IPS-18a (cell line): ENCODE measurements at regions not wholly inside any gene's neighbourhood (a gene's known extent, or its start where the extent isn't known, plus 50 kb on each side); places are given as distances from the start of the nearest gene placed in this dataset.
"Not testable (repeated sequence)": the region's sequence is repeated elsewhere in the genome, so short reads cannot be mapped to it uniquely, and the experiment has no call there.

Experiments
- H3K27ac ChIP-seq: one replicate; pipeline ENCODE4 v1.5.1; 2013; ENCODE audit warnings: low read length
- H3K27me3 ChIP-seq: one replicate; pipeline ENCODE4 v1.6.1; 2013; ENCODE audit warnings: mild to moderate bottlenecking, low read length; ENCODE audit not compliant: control insufficient read depth, insufficient read depth
- H3K36me3 ChIP-seq: one replicate; pipeline ENCODE4 v1.6.1; 2013; ENCODE audit warnings: low read depth, low read length; ENCODE audit not compliant: control insufficient read depth
- H3K4me1 ChIP-seq: one replicate; pipeline ENCODE4 v1.6.1; 2013; ENCODE audit warnings: low read depth, low read length; ENCODE audit not compliant: control insufficient read depth
- H3K4me3 ChIP-seq: one replicate; pipeline ENCODE4 v1.5.1; 2013; ENCODE audit warnings: low read length
- H3K9ac ChIP-seq: one replicate; pipeline ENCODE4 v1.6.1; 2013; ENCODE audit warnings: mild to moderate bottlenecking, low read length, moderate library complexity
- H3K9me3 ChIP-seq: one replicate; pipeline ENCODE4 v1.6.1; 2013; ENCODE audit warnings: low read depth, low read length; ENCODE audit not compliant: control insufficient read depth

DNA sequence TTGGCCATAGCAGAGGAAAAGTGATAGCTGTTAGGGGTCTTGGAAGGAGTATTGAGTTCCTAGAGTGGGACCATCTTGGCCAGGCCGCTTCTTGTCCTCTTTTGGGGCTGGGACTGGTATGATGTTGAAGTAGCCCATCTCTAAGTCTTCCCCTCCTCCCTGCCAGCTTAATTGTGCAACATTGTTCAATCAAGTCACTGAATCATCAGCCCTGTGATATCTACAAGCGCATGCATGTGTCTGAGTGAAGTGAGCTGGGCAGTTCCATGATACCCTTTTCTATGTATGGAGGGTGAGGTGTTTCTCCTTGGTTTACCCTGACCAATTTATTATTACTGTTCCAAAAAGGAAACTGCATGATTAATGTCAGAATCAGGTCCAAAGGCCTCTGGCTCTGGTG, 112.2 kb downstream of the C9orf152 start:
- Histone ChIP-seq H3K27ac (no peak overlapping the region), H3K36me3 (no peaks in the 10 kb centered on the region), H3K27me3 (no peaks in the 10 kb centered on the region), H3K9me3 (no peaks in the 10 kb centered on the region), H3K9ac (no peak overlapping the region), H3K4me1 (peaks cover 18% of the 10 kb centered on the region), H3K4me3 (no peak overlapping the region)

DNA sequence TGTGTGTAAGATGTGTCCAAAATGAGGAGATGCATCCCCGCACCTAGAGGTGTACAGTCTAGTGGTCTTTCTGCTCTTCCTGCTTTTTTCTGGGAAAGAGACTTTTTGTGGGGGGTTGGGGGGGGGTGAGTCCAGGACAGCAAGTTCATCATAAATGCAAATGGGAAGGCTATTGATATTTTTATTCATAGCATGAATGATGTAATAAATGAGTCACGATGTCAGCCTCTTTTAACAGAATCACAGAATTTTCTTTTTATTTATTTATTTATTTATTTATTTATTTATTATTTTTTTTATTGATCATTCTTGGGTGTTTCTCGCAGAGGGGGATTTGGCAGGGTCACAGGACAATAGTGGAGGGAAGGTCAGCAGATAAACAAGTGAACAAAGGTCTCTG, 111.3 kb downstream of the C9orf152 start:
- H3K4me1 ChIP-seq: peaks cover 25% of the 10 kb centered on the region
- not testable (repeated sequence) for H3K9ac ChIP-seq, H3K27ac ChIP-seq, H3K9me3 ChIP-seq, H3K4me3 ChIP-seq, H3K27me3 ChIP-seq, H3K36me3 ChIP-seq

DNA sequence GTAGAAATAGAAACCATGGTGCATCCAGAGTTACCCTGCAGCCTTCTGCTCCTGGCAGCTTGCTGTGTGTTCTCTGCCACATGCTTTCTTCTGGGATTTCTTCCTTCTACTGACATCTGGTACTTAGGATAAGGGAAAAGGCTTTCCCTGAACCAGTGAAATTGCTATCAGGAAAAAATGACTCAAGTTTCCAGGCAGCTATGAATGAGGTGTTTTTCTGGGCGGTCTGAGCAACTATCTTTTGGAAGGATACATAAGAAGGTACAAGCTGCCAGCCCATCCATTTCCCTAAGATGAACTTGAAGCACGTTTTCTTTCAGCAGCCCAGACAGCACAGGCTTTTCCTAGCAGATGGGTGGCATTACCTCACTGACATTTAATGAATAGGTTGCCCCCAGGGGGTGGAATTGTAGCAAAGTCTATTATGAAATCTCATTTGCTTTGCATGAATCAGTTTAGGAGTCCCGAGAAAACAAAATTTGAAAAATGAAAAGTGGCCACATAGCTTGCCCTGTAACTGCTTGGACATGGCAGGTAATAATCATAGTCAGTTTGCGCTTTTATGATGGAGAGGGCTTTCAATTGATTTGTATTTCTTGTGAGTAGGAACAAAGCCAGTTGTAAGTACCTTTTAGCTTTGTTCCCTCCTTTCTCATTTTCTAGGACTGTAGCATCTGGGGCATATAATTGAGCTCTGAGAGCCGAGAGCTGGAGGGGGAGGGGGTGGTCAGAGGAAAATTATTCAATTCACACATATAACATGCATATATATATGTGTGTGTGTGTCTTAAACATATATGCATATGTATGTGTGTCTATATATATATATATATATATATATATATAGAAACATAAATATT, 108.5 kb downstream of the C9orf152 start:
- no peak overlapping the region for H3K4me3 ChIP-seq
- H3K9me3 ChIP-seq: no peaks in the 10 kb centered on the region
- H3K36me3 ChIP-seq: peaks cover 3% of the 10 kb centered on the region
- H3K27ac ChIP-seq: no peak overlapping the region
- no peaks in the 10 kb centered on the region for H3K27me3 ChIP-seq
- no peak overlapping the region for H3K9ac ChIP-seq
- H3K4me1 ChIP-seq: peaks cover 45% of the 10 kb centered on the region

DNA sequence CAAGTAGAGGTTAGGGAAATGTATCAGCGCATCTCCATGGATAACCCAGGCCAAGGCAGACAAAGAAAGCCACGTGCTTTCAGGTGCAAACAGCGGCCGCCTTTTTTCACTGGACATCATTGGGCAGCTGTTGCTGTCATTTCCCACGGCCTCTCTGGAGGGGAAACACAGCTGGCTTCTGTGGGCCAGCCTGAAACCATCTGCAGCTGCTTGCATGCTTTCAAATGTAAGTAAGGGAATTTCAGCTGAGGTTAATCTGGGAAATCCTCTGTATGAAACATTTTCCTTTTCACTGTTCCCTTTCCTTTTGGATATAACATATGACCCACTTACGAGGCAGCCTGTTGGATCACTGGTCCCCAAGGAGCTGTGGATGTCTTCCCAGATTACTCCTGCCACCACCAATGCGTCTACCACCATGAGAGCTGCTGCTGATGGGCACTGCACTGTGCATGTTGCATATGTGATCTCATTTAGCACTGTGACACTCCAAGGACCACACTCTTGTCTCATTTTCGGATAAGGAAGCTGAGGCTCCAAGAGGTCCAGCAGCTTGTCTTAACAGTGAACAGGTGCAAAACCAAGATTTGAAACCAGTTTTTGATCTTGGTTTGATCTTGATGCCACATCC, 106.3 kb downstream of the C9orf152 start:
- H3K9ac ChIP-seq: no peak overlapping the region
- no peaks in the 10 kb centered on the region for H3K27me3 ChIP-seq
- no peaks in the 10 kb centered on the region for H3K9me3 ChIP-seq
- H3K36me3 ChIP-seq: peaks cover 5% of the 10 kb centered on the region
- H3K27ac ChIP-seq: no peak overlapping the region
- peaks cover 57% of the 10 kb centered on the region for H3K4me1 ChIP-seq
- no peak overlapping the region for H3K4me3 ChIP-seq

DNA sequence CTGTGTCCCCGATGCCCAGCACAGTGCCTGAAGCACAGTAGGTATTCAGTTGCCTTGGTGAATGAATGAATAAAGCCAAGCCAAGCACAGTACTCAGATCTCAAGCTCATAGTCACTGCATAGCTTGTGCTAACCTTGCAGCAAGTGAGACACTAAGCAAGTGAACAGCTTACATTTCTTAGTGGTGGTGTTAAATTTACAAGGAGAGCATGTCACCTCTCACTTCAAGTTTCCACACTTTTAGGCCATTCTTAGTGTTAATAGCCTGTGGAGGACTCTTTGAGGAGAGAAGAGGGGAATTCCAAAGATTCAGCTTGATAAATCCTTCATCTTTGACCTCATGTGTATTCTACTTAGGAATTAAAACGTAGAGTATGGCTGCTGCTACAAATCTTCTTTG, 104.7 kb downstream of the C9orf152 start:
- no peak overlapping the region for H3K27ac ChIP-seq

DNA sequence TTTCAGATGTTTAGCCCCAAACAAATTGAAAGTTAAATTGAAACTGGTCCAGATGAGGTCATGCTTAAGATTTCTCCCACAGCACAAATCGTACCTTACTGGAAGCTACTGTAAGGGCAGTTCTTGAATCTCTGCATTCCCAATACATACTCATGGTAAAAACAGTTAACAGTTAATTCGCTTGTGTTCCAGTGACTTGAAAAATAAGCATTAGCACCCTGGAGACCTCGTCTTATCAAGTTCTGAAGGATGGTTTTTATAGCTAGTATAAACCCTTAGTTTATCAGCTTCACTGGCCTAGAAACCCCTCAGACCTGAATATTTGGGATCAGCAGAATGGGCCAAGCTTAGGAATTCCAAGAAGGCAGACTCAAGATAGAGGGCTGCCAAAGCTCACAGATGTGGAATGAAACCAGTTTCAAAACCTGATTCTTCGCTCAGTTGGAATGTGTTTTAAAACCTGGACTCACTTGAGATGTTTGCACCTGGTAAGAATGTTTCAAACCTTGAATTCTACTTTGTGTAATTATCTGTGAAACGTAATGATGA, 103.6 kb downstream of the C9orf152 start:
- no peaks in the 10 kb centered on the region for H3K9me3 ChIP-seq
- no peak overlapping the region for H3K27ac ChIP-seq
- peaks cover 58% of the 10 kb centered on the region for H3K4me1 ChIP-seq
- H3K36me3 ChIP-seq: peaks cover 5% of the 10 kb centered on the region
- H3K27me3 ChIP-seq: no peaks in the 10 kb centered on the region
- no peak overlapping the region for H3K4me3 ChIP-seq
- H3K9ac ChIP-seq: no peak overlapping the region

More for the DNA sequence above, 104.7 kb downstream of the C9orf152 start:
- H3K9ac ChIP-seq: no peak overlapping the region
- no peaks in the 10 kb centered on the region for H3K9me3 ChIP-seq
- peaks cover 60% of the 10 kb centered on the region for H3K4me1 ChIP-seq
- no peaks in the 10 kb centered on the region for H3K27me3 ChIP-seq
- peaks cover 5% of the 10 kb centered on the region for H3K36me3 ChIP-seq
- H3K4me3 ChIP-seq: no peak overlapping the region

DNA sequence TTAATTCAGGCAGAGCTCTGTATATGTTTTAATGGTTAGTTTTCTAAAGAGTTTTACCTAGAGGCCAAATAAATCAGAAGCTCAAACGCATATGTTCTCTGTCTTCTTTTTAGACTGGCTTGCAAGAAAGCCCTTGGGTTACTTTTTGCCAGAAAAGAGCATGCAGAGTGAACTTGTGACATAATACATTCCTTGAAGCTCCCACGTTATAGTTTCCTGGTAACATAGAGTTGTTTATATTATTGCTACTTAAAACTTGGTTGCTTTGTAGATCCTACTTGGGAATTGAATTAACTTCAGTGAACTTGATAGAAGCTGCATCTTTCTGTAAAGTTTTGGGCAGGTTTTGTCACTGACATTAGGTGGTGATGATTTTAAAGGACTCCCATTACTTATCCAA, 102.9 kb downstream of the C9orf152 start:
- no peaks in the 10 kb centered on the region for H3K9me3 ChIP-seq
- H3K36me3 ChIP-seq: peaks cover 5% of the 10 kb centered on the region
- no peak overlapping the region for H3K9ac ChIP-seq
- H3K27me3 ChIP-seq: no peaks in the 10 kb centered on the region
- peaks cover 59% of the 10 kb centered on the region for H3K4me1 ChIP-seq
- H3K4me3 ChIP-seq: no peak overlapping the region
- no peak overlapping the region for H3K27ac ChIP-seq

DNA sequence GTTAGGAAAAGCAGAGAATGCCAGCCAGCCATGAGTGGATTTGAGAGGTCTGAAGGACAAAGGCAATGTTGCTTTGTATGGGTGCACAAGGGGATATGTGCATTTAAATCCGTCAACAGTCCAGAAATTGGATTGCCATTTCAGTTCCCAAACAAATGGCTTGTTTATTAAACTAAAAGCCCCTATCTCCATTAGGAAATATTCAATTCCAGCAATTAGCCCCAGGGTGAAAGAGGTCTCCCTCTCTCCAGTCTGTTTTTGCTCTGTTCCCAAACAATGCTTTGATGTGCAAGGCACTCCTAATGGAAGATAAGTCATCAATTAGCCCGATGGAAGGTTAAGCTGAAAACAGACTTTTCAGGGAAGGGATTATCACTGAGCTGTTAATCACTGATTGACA, 101.3 kb downstream of the C9orf152 start:
- no peak overlapping the region for H3K27ac ChIP-seq
- no peak overlapping the region for H3K4me3 ChIP-seq
- H3K9me3 ChIP-seq: no peaks in the 10 kb centered on the region
- no peaks in the 10 kb centered on the region for H3K27me3 ChIP-seq
- peaks cover 62% of the 10 kb centered on the region for H3K4me1 ChIP-seq
- H3K9ac ChIP-seq: no peak overlapping the region
- peaks cover 5% of the 10 kb centered on the region for H3K36me3 ChIP-seq

DNA sequence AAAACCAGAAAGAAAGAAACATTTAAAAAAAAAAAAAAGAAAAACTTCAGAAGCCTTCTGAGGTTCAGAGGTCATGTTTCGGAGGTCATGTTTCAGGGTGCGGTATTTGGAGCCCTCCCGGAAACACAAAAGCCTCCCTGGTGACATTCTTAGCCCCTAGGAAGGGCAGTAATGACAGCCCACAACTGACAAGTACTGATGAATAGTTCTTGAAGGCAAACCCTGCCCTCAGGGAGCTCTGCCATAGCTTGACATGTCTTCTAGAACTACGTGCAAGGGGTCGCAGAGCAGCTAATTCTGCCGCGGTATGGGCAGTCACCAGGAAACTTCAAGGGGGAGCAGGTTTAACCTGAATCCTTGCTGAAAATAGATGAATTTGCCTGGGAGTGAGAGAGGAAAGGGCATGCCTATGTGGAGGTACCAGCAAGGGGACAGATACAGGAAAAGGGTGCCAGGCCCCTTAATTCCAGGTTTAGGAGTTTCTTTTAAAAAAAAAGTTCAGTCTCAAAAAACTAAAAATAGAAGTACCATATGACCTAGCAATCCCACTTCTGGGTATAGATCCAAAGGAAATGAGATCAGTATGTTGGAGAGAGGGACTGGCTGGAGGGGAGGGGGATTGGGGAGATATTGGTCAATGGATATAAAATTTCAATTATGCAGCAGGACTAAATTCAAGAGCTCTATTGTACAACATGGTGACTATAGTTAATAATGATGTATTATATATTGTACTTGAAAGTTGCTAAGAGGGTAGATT, 98.4 kb downstream of the C9orf152 start:
- H3K9ac ChIP-seq: no peak overlapping the region
- H3K4me3 ChIP-seq: no peak overlapping the region
- peaks cover 52% of the 10 kb centered on the region for H3K4me1 ChIP-seq
- no peak overlapping the region for H3K27ac ChIP-seq
- peaks cover 2% of the 10 kb centered on the region for H3K36me3 ChIP-seq
- H3K9me3 ChIP-seq: no peaks in the 10 kb centered on the region
- H3K27me3 ChIP-seq: no peaks in the 10 kb centered on the region

DNA sequence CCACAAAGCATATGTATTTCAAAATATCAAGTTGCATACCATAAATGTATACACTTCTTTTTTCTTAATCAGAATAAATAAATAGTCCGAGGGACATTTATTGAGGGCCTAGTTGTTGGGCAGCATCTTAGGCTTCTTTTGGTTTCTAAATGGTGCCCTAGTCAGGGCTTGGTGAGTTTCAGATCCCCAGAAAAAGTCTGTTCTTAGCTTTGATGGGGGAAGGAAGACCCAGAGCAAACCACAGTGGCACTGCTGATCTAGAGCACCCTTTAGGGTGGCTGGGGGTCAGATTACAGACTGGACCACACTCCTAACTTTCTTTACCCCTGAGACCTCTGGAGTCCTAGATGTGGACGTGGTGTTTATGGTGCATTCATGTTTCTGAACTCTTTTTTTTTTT, 97.8 kb downstream of the C9orf152 start:
- H3K27ac ChIP-seq: no peak overlapping the region
- H3K4me3 ChIP-seq: no peak overlapping the region
- H3K9me3 ChIP-seq: no peaks in the 10 kb centered on the region
- no peaks in the 10 kb centered on the region for H3K27me3 ChIP-seq
- H3K4me1 ChIP-seq: peaks cover 52% of the 10 kb centered on the region
- H3K9ac ChIP-seq: no peak overlapping the region
- no peaks in the 10 kb centered on the region for H3K36me3 ChIP-seq

DNA sequence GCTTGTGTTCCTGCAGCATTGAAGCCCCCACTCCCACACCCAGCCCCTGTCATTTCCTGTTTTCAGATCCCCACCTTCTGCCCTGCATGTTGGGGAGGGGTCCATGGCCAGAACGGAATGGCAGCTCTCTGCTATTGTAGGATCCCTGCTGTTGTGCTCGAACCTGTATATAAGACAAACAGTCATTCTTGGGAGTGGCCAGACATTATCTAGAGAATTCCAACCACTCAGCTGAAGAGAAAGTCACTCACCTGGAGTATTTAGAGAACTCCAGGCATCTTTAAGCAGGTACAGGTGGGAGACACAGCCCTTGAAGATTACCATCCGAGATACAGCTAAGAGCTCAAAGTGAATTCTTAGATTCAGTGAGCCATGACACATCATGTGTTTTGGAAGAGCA, 96.1 kb downstream of the C9orf152 start:
- H3K27ac ChIP-seq: no peak overlapping the region
- peaks cover 47% of the 10 kb centered on the region for H3K4me1 ChIP-seq
- no peaks in the 10 kb centered on the region for H3K9me3 ChIP-seq
- H3K4me3 ChIP-seq: no peak overlapping the region
- no peak overlapping the region for H3K9ac ChIP-seq
- H3K36me3 ChIP-seq: no peaks in the 10 kb centered on the region
- H3K27me3 ChIP-seq: no peaks in the 10 kb centered on the region
